HG02938 (cell line): ENCODE measurements at regions not wholly inside any gene's neighbourhood (a gene's known extent, or its start where the extent isn't known, plus 50 kb on each side); places are given as distances from the start of the nearest gene placed in this dataset.

Experiments used
- ATAC-seq: cut with Tn5 transposase; IDR thresholded peaks from one replicate; pipeline ENCODE4 v1.9.1; 2021; ENCODE audit warnings: mild to moderate bottlenecking, moderate library complexity; ENCODE audit not compliant: unreplicated experiment

DNA sequence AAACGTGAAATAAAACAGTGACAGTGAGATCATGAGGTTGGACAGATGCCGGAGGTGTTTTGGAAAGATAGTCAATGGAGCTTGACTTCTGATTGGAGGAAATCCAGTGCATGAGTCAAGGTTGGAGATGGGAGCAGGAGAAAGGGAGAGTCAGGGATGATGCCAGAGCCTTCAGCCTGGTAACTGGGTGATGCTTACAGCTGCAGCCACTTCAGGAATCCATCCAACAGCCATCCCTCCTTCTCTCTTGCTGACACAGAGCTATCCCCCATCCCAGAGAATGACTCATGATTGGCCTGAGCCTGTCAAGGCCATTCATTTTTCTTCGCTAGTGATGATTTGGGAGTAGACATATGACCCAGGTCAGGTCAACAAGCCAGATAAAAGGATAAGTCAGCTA is 112.8 kb downstream of the SAMD5 start:
- ATAC-seq = no peak

- ATAC-seq = no peak
These were observed 113.5 kb downstream of the SAMD5 start for GRCh38 chr6:147621961-147622360.

DNA sequence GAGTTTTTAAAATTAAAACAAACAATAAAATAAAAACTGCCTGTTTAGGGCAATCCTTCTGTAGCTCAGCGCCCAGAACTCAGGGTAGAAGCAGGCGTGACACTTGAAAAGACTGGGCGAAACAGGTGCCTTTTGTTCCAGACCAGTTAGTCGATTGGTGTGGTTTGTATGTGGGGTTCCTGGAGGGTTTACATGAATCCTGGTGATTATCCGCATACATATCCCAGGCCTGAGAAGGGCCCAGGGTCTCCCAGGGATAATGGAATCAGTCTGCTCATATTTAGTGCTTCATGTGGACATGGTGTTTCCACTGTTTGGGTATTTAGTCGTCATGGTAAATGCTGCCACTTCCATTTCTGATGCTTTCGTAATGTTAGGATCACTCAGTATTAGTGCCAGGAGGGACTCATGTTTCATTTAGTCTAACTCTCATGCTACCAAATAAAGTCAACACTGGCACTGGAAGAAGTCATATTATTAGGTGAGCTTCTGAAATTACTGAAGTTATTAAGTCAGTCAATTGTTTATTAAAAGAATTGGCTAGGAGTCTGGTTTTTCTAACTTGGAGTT is 116.5 kb downstream of the SAMD5 start:
- no peak for ATAC-seq

- no peak for ATAC-seq
These were observed 117.5 kb downstream of the SAMD5 start for GRCh38 chr6:147625946-147626345.

DNA sequence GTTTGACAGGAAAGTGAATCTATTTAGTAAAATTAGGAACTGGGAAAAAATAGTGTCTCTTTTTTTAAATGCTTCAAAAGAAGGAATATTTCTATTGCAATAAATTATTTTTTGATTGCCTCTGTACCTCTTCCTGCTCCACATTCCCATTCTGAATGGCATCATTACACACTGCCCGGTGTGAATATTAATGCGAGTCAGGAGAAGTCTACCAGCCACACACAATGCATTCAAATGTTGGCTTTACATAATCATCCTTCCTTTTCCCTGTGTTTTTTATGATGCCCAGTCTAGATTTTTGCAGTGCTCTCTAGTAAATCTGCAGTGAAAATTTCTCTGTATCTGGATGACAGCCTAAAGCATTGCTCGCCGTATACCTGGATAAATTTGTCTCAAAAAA is 118.9 kb downstream of the SAMD5 start:
- no peak for ATAC-seq

DNA sequence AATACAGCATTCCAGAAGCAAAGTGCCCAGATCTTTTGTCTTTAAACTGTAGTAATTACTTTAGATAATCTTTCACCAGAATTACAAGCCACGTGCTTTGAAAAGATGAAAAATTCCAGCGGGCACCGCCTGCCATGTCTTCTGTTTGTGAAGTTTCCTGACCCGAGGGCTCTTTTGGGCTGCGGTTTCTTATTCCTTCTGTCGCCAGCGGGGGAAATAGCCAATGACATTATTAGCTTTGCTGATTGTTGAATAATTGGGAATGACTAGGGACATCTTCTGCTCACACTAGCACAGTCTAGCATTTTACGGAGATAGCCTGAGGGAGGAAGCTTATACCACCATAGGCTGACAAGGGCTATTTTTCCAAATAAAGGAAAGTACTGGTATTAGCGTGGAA is 124.7 kb downstream of the SAMD5 start:
- ATAC-seq = no peak

DNA sequence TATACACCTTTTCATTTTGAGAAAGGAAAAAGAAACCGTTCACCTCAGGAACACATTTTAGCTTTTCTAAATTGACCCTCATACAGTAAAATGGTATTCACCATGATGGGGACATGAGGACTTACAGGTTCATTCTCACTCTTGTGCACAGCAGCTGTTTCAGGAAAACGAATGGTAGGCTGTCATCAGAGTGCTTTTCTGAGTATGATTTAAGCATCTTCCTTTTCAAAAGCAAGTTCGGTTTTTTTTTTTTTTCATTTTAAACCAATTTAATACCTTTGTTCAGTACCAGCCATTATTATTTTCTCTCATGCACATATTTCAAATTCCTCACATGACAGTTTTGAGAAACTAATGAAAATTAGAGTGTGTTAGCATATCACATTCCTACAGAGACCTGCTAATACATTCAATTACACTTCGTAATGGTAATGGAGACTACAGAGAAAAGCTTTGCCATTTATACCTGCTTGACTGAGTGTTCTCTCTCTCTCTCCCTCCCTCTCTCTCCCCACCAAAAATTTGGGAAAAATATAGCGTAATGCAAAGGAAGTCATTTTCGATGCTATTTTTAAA is 129.2 kb downstream of the SAMD5 start:
- ATAC-seq = no peak

- no peak for ATAC-seq
These were observed 130.8 kb downstream of the SAMD5 start for GRCh38 chr6:147639279-147639678.

DNA sequence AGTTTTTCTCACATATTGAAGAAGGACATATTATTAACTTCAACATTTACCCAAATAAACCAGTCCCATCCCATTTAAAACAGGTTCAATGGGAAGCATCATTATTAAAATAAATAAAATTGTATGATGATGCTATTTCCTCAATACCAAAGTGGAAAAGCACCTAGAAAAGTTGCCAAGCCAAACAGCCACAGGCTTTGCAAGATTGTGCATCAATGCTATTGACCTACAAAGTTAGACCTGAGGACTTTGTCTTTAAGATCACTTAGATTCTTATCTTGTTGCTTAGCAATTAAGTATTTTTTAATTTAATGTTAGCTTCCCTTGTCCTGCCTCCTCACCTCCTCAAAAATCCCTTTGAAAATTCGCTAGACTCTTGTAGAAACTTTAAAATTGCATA is 132.1 kb downstream of the SAMD5 start:
- no peak for ATAC-seq

DNA sequence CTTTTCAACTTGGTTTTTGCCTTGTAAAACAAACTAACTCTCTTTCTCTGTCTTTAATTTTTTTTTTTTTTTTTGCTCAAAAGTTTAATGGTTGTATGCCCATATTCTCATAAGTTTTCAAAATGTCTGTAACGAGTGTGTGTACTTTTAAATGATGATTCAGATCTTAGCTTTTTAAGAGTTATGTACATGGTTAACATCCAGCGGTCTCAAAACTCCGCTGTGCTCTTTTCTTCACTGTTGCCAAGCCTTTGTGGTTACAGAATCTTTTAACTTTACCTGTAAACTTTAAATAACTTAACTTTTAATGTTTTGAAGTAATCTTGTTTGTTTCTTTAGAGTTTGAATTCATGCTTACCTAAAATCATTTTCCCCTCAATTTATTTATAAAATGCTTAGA is 133.0 kb downstream of the SAMD5 start:
- ATAC-seq = no peak

- ATAC-seq = no peak
These were observed 134.0 kb downstream of the SAMD5 start for GRCh38 chr6:147642458-147642857.

GRCh38 chr6:147643341-147644200 is 135.1 kb downstream of the SAMD5 start:
- ATAC-seq = no peak

- ATAC-seq = no peak
These were observed 140.4 kb downstream of the SAMD5 start for GRCh38 chr6:147648916-147649315.

GRCh38 chr6:147651249-147652063 is 143.0 kb downstream of the SAMD5 start:
- ATAC-seq = no peak

- no peak for ATAC-seq
These were observed 145.1 kb downstream of the SAMD5 start for GRCh38 chr6:147653631-147654030.

DNA sequence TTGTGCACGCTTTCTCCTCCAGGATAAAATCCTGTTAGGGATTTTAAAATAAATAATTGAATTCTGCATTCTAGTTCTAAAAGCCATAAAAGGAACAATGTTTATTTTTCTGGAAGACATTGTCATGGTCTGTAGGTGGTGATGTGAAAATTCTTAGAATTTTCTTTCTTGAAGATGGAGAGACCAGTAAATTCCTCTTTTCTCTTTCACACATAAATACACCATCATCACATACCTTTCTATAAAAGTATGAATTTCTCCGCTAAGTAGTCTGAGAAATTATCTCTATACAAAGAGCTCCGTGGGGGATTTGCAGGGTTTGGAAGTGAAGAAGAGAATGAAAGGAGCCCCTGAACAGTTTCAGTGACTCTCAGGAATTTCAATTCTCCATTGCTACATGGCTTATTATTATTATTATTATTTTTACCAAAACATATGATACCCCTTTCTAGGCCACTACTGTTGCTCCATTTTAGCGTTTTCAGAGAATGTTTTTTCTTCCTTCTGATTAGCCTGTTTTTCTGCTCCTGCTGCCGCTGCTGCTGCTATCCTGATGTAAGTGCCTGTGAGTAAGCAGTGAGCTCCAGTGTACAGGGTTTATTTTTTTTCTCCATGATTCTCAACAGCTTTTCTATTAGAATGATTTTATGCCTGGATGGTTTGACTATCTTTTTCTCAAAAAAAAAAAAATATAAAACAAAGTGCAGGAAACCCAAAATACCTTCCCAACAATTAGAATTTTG is 145.8 kb downstream of the SAMD5 start:
- no peak for ATAC-seq

DNA sequence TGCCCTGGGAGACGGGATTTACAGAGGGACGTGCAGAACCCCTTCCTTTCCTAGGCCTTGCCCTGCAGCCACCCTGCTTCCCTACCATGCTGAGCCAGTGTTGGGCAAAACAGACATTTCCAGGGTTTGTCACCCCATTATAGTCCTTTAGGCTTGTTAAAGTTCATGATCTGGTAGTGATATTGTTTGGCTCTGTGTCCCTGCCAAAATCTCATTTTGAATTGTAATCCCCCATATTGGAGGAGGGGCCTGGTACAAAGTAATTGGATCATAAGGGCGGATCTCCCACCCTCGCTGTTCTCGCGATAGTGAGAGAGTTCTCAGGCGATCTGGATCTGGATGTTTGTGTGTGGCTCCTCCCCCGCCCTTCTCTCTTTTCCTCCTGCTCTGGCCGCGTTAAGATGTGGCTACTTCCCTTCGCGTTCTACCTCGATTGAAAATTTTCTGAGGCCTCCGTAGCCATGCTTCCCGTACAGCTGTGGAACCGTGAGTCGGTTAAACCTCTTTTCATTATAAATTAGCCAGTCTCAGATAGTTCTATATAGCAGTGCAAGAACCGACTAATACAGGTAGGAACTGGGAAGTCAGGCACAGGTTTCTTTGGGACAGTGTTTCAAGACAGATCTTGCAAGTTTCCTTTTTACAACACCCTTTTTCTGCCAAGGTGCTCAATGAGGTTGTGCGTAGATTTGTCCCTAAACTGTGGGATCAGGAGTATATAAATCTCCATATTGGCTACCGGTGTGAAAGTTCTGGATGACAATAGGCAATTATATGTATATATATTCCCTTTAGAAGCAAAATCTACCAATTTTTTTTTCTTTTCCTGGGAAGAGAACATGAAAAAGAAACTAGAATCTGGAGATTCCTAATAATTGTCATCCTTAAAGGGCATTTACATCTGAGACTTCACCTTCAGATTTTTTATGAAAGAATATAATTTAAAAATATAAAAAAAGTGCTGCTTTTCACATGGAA is 152.1 kb downstream of the SAMD5 start:
- no peak for ATAC-seq

DNA sequence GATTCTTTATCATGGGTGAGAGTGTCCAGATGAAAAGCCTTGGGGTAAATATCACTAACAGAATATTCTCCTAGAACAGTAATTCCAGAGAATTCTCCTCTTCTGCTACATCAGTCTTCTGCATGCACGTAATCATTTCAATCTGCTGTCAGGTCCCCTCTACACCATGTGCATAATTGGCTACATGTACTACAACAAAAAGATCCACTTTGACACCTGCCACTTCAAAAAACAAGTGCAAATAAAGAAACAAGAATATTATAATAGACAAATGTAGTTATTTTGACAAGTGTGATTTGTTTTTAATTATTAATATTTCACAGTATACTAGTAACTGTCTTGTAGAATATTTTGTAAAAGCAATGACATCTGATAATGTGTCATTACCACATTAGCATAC is 154.2 kb downstream of the SAMD5 start:
- no peak for ATAC-seq

GRCh38 chr6:147664092-147664491 is 155.6 kb downstream of the SAMD5 start:
- ATAC-seq = no peak

- no peak for ATAC-seq
These were observed 157.8 kb downstream of the SAMD5 start for GRCh38 chr6:147666255-147666654.
